GM19372 (cell line): ENCODE measurements at regions not wholly inside any gene's neighbourhood (a gene's known extent, or its start where the extent isn't known, plus 50 kb on each side); places are given as distances from the start of the nearest gene placed in this dataset.

Source experiments
- ATAC-seq: cut with Tn5 transposase; IDR thresholded peaks from one replicate; pipeline ENCODE4 v1.9.1; 2021; ENCODE audit warnings: mild to moderate bottlenecking, low read depth, moderate library complexity; ENCODE audit not compliant: unreplicated experiment

DNA sequence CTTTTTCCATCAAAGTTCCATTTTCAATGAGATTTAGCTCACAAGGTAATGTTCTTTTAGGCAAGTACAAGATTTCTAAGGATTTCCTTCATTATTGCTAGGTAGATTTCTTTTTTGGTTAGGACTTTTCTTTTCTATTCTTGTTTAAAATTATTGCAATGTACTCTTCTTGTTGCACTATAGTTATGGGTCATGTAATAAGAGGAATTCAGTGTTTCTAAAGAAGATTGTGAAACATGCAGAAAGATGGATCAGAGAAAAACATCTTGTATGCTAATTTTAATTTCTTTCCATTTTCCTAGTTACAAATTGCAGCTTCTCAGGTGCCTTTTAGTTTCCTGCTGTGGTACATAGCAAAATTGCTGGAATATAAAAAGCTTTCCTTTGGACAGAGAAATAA is 56.1 kb downstream of the BTG1 start:
- ATAC-seq: no peak

DNA sequence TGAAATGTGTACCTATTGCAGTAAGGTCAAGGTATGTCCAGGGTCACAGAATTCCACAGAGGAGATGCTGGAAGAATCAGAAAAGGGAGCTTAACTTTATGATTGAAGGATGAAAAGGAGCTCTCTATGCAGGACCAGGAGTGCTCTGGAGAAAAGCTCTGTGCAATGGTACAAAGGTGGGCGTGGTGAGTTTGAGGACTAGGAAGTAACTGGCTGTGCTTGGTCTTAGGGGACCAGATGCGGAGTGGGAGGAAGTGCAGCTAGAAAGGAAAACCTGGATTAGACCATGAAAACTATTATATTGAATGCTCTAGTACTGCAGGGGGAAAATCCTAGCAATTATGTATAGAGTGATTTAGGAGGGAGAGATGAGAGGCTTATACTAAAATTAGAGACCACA is 56.8 kb downstream of the BTG1 start:
- no peak for ATAC-seq

DNA sequence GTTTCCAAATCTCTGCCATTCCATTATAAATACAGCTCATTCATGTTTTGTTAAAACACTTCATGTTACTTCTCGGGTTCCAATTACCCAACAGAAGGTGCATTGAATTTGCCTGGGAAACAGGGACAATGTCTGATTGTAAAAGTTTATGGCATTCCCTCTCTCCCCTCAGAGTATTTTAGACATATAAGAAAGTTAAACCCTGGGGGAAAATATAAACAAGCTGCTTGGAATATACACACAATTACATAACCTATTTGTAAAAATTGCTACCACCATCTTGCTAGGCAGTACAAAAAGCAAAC is 60.0 kb downstream of the BTG1 start:
- no peak for ATAC-seq

DNA sequence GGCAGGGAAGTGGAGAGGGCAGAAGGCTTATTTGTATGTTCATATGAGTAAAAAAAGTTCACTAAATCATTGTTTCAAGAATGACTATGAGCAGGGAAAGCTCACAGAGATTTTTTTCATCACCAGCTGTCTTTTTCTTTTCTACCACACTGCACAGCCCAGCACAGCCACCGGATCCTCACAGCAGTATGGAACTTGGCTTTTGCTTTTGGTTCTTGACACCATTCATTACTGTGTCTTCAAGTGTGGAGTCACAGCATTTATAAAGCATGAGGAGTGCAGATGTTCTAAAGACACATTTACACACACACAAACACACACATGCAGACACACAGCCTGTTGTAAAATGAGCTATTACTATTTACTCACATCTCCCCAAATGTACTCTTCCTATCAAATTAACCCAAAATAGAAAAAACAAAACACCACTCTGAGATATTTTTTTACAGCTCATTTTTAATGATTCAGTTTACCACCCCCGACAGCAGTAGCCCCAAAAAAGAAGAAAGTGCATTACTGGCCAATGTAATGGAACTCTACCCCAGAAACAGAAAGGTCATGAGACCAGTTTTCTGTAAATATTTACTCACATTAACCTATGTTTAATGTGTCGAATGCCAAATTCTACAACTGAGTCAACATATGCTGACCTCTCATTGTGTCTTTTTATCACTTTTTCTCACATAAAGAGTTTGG is 60.5 kb downstream of the BTG1 start:
- no peak for ATAC-seq

DNA sequence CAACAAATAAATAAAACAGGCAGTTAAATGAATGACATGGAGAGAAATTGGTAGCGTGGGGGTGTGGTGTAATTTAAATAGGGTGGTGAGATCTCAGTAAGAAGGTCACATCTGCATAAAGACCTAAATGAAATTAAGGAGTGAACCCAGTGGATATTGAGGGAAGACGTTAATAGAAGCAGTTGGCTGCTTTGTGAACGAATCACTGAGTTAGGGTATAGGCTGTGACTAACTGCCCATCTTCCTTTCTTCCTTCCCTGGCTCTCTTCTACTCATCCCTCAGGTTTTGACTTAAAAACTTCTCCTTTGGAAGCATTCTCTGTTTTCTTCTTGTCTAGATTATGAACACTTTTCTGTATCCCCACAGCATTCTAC is 64.7 kb downstream of the BTG1 start:
- ATAC-seq: no peak

DNA sequence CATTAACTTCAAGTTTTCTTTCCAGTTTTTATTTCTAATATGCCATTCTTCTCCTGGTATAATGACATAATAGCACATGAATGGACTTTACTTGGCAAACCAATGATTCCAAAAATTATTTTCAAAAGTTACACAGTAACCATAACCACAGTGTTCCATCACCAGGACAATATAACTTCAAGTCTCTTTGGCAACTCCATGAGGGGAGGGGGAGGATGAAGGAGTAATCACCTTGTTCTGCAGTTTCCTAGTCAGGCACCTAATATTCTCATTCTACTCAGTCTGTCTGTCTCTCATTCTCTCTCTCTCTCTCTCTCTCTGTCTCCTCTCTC is 66.6 kb downstream of the BTG1 start:
- ATAC-seq: no peak

DNA sequence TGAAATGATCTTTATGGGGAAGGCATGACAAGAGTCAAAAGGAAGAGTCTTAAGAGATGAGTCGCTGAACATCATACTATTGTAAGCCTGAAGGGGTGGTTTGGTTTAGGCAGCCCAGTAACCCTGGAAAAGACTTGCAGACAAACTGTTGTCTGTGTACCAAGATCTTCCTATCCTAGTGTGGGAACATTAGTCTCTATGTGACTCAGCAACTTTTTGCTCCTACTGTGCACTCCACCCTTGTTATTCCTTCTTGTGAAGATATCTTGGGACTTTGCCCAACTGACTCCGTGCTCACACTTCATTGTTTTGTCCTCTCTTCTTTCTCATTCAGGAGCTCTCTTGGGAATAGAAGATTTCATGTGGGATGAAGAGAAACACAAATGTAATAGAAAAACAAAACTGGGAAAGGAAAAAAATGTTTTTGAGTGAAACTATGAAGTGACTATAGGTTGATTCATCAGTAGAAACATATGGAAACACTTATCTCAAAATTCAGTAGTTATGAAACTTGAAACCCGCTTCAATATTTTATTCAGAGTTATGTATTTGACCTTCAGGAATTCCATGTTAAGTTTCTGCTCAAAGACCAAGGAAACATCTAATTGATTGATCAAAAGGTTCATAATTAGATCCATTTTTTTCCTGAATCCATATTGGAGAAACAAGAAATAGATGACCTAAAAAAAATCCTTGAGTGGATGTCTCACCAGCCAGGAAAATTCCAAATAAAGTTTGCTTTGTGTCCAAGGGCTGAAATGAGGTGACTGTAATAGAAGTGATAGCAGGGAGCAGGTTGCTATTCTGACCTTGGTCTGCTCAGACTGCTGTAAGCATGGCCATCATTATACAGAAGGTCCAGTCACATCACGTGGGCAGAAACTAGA is 67.2 kb downstream of the BTG1 start:
- ATAC-seq: no peak

DNA sequence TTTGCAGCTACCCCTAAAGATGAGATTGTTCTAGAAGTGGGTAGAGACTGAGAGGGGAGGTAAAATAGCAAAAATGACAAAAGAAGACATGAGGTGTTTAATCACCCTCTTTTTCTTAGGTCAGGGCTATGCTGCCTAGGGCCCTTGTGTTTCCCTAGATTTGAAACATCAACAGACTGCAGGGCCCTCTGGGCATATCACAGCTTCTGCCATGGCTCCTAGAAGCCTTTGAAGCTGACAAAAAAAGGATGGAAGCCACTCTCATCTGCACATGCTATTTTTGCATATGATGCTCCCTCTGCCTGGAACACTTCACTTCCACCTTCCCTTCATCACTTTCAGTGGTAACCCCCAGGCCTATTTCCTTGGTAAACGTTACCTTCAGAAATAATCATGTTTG is 68.1 kb downstream of the BTG1 start:
- no peak for ATAC-seq

DNA sequence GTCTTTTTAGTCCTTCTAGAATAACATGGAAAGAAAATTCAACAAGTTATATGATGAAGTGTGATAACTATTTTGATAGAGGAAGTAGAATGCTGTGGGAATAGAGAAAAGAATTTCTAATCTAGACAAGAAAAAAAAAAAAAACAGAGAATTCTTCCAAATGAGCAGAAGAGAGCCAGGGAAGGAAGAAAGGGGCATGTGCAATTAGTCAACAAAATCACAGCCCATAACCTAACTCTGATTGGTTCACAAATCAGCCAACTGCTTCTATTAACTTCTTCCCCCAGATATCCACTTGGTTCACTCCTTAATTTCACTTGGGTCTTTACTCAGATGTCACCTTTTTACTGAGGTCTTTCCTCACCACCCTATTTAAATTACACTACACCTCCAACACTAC is 69.5 kb downstream of the BTG1 start:
- ATAC-seq: no peak

DNA sequence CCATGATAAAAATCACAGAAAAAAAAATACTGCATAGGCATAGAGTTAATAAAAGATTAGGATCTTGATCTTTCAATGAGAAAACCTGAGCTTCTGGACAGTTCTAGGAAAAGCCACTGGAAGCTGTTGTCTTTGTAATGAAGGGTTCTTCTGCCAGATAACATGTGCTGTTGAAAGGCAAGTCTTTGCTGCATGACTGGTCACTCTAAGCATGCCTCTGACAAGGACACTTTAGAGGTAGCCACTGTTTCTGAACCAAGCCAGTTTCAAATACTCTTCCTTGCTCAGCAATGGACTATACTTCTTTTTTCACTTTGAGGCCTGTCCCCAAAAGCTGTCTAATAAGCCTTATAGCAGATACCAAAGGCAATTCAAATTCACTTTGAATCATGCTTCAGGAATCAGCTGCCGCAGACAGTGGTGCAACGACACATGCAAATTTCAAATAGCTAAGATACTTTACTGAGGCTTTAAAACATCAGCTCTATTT is 70.2 kb downstream of the BTG1 start:
- no peak for ATAC-seq

DNA sequence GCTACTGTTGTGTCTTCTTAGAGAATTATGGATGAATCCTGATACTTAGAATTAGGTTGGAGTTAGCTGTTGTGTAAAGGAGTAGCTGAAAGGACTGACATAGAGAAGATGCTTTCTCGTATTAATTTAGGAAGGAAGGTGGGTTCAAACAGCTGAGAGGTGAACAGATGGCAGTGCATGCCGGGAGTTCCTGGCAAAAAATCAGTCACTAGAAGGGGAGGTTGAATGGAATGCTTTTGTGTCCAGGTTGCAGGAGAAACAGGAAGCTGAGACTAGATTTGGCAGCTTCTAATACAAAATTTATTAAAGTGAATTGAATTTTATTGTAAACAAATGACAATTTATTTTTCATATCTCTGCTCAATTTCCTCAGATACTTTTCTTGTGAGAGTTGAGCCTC is 70.8 kb downstream of the BTG1 start:
- no peak for ATAC-seq

DNA sequence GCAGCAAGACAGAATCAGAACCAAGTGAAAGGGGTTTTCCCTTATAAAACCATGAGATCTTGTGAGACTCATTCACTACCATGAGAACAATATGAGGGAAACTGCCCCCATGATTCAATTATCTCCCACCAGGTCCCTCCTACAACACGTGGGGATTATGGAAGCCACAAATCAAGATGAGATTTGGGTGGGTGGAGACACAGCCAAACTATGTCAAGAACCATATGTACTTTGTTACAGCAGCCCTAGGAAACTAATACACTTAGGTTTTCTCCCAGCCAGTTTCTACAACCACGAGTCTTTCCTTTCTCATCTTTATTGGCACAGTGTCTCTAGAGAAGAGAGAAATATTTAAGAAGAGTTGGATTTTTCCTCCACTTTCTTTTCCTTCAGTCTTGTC is 72.6 kb downstream of the BTG1 start:
- no peak for ATAC-seq

DNA sequence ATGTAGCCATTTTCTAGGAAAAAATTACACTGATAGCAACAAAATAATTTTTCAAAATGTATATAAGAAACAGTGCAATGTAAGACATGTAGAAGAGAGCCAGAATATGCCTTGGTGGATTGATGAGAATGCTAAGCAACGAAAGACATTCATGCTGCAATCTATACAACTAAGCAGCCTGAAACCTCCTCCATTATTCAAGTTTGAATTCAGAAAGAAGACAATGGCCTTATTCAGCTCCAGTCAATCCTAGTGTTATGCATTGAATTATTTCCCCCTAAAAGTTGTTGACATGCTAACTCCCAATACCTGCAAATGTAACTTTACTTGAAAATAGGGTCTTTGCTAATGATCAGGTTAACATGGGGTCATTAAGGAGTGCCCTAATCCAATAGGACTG is 73.5 kb downstream of the BTG1 start:
- ATAC-seq: no peak

DNA sequence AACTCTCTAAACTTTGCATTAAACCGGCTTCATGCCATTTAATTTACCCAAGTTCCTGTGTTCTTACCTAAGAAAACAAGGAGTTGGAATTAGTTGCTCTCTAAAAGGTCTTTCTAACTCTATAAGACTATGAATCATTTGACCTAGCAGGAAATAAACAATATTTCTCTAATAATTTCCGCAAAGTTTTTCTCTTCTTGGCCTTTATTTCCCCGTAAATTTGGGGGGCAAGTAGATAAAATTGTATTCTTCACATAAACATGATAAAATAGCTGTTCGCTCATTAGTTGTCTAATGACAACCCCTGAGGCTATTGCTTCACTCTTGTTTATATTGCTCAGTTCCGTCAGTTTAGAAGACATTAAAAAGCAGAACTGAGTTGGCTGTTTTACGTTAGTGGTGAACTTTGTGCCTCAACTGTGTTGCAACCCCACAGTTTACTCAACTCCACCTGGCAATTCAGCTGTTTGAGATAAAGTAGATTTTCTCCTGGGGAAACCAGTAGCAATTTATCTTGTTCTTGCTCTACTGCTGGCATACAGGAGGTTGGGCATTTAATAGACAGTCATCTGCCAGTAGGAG is 74.7 kb downstream of the BTG1 start:
- no peak for ATAC-seq

DNA sequence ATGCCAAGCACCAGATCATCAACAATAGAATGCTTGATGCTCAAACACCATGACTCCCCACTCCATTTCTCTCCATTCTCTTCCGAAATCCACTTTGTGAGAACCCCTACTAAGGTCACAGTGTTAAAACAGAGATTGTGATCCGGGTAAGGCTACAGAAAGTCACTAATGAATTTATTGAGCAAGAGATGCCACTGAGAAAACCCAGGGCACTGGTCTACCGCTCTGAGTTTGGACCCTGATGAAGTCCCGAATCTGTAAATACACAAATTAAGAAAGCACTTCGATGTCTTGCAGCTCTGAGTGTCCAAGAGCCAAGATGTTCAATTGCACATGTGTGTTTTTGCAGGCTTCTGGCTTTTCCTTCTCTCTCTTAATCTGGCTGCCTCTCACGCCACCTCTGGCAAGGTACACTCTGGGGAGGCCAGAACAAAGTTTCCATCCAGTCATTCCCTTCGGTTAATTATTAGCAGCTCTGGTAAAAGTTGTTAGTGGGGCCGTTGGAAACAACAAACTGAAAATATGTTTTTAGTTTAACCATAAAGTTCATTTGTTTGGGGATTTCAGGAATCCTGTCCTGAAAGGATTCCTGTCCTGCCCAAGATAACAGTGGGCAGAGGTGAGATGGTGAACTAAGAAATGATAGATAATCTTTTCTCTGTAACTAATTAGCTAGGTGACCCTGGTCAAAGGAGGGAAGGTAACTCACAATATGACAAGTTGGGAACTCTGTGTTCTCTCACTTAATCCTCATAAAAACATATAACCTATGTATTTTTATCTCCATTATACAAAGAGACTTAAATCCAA is 75.4 kb downstream of the BTG1 start:
- ATAC-seq: peak; percentile 76

DNA sequence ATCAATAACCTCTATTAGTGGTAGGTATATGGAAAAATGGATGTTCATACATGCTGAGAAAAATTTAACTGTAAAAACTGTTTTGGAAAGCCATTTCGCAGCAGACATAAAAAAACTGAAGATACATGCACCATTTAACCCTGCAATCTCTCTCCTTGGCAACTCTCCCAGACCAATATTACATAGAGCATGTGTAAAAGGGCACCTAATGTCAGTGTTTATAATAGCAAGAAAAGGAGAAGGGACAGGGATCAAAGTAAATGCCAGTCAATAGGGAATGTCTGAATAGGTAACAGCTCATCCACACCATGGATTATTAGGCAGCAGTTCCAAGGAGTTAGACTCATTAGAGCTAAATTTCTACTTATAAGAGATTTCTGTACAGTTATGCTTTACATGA is 77.2 kb downstream of the BTG1 start:
- no peak for ATAC-seq

DNA sequence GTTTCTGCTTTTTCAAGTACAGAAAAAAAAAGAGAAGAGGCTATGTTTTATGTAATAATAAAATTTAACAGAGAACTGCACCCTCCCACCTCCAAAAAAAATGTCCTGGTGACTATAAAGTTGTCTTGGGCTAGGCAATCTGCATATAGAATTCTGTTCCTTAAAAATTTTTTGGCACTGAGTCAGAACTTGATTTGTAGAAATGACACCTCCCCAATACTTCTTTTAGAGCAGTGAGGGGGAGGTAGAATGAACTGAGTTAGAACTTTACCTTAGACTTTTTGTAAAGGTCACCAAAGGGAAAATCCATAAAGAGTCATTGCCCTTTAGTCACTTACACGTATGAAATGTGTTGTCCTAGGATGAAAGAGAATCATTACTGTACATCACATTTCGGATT is 80.0 kb downstream of the BTG1 start:
- no peak for ATAC-seq

DNA sequence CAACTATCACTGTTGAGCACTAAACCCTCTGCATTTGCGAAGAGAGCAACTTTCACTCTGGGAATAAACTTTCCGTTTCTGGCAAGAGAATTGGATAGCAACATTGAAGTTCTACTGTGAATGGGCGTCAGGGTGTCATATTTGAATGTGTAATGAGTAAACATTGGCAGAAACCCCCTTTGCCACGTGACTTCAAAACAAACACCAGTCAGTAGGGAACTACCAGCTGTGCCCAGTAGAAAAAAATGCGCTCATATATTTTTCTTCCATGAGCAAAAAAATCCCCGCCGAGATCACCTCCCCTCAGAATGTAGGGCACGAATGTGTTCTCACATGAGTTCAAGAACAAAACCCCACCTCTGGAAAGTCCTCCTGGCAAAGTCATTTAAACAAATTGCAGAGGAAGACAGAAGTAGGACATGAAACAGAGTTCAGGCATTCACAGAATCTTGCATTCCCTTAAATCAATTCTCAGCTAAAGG is 80.6 kb downstream of the BTG1 start:
- peak; percentile 50 for ATAC-seq

DNA sequence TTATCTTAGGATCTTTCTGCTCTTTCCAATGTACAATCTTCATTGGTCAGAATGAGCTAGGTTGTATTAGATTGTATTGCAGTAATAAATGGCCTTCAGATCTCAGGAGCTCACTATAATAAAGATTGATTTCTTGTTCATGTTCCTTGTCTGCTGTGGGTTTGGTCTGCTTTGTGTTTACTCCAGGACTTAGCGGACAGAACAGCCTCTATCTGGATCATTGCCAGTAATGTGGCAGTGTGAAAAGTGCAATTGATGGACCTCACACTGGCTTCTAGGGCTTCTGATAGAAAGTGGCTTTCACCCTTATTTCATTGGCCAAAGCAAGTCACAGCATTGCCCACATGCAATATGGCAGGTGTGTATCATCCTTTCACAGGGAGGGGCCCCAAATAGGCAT is 81.2 kb downstream of the BTG1 start:
- no peak for ATAC-seq

DNA sequence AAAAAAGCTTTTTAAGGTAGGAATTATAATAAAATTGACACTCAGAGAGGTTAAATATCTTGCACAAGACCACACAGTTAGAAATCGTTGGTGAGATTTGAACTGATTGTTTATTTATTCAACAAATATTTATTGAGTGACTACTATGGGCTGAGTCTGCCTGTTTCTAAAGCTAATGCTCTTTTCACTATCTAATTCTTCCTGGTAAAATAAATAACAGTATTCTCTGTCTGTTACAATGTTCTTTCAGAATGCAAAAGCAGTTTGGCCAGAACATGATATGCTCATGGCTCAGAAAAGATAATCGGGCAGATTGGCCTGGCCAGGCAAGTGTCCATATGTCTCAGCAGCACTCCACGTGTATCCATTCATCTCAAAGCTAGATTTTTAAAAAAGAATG is 82.0 kb downstream of the BTG1 start:
- ATAC-seq: no peak
